HG03565 (cell line): ENCODE measurements at regions not wholly inside any gene's neighbourhood (a gene's known extent, or its start where the extent isn't known, plus 50 kb on each side); places are given as distances from the start of the nearest gene placed in this dataset.
A peak's percentile ranks its signal among the peaks of the same experiment; 100 is the strongest.

ENCODE experiments used
- ATAC-seq: cut with Tn5 transposase; IDR thresholded peaks from one replicate; pipeline ENCODE4 v1.9.1; 2021; ENCODE audit warnings: mild to moderate bottlenecking, moderate library complexity; ENCODE audit not compliant: unreplicated experiment

DNA sequence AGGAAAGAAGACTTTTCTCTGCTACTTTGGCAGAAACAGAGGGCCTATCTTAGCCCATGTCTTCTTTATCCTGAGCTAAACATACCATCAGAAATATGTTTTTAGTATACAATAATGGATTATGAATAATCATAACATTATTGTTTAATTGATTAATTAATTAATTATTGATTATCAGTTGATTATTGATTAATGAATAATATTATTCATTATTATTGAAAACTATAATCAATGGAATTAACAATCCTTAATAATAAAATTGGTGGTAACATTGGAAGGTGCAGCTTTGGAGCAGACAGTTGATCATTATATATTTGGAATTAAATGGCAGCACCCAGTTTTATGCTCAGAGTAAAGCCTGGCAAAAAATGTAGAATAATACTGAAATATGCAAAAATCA lies 655.9 kb upstream of the ARGLU1 start:
- ATAC-seq = no peak

GRCh38 chr13:107222597-107222996 lies 654.7 kb upstream of the ARGLU1 start:
- ATAC-seq = no peak

DNA sequence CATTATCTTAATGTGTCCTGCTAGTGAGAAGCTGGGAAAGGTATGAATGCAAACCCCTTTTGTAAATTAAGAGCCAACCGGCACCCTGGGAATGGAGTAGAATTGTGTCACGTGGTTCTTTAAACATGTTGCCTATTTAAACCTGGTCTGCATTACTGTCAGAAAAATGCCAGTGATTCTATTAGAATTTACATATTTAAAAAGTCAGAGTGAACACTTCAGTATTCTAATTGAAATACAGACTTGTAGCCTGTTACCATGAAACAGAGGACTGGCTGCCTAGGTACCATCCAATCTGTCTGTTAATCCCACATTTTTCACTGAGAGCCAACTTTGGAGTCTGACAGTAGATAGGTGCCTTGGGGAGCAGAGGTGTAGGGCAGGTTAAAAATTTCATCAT lies 652.3 kb upstream of the ARGLU1 start:
- ATAC-seq = no peak

- ATAC-seq = no peak
Observed at GRCh38 chr13:107217251-107217650, 649.3 kb upstream of the ARGLU1 start.

GRCh38 chr13:107216046-107216755 lies 648.3 kb upstream of the ARGLU1 start:
- ATAC-seq = no peak

- peak; percentile 99 for ATAC-seq
Observed at GRCh38 chr13:107211073-107211472, 643.1 kb upstream of the ARGLU1 start.

DNA sequence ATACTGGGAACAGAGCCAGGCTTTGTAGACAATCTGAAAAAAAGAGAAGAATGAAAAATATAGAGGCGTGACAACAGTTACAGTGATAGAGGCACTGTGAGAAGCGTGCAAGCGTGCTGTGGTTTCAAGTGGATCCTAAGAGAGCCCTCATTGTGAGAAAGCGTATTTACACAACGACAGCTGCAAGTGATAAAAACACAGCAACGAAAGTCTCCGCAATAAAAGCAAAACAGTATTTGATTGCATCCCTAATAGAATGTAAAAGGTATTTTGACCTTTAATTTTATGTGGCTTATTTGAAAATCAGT lies 642.7 kb upstream of the ARGLU1 start:
- ATAC-seq = no peak

- no peak for ATAC-seq
Observed at GRCh38 chr13:107209824-107210722, 642.1 kb upstream of the ARGLU1 start.

- ATAC-seq = no peak
Observed at GRCh38 chr13:107208889-107209288, 641.0 kb upstream of the ARGLU1 start.

GRCh38 chr13:107205318-107206104 lies 637.6 kb upstream of the ARGLU1 start:
- ATAC-seq = peak; percentile 96

DNA sequence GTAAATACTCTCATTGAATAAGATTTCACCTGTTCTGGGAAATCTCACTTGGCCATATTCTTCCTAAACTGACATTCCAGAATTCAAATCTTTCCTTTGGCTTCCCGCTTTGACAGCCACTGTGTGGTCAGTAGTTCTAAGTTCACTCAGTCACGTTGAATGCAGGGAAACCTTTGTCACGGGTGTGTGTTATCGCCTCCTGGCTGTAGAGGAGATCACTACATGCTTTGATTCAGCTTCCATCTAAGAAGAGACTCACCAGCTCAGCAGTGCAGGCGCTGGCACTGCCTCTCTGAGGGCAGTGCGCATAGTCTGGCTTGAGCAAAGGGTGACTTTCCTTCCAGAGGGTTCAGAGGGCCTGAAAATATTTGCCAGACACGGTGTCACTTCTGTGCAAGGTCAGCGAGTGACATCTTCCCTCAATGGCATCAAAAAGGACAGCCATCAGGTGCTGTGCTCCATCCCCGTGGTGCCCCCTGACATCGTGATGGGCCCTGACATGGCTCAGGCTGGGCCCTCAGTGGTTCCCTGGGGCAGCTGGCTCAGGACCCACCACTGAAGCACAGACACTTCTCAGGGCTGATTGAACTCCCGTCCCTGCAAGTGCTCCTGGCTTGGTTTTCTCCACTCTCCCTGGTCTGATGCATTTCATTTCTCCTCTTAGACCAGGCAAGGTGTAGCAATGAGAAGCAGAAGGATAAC lies 635.4 kb upstream of the ARGLU1 start:
- peak; percentile 62 for ATAC-seq

GRCh38 chr13:107202371-107203023 lies 634.6 kb upstream of the ARGLU1 start:
- ATAC-seq = no peak

DNA sequence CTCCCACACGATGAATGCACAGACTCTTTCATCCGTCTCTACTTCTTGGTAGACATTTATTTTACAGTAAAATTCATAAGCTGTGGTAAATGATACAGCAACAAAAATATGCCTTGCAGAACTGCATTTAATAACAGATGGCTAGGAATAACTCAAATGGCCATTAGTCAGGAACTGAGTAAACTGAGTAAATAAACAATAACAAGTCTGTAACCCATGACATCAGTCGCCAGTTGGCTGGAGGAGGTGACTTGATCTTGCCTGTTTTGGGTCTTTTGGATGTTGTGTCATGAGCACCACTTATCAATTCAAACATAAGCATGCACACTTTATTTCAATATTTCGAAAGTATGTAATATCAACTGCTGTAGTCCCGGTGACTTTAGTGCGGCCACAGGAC lies 632.6 kb upstream of the ARGLU1 start:
- no peak for ATAC-seq

DNA sequence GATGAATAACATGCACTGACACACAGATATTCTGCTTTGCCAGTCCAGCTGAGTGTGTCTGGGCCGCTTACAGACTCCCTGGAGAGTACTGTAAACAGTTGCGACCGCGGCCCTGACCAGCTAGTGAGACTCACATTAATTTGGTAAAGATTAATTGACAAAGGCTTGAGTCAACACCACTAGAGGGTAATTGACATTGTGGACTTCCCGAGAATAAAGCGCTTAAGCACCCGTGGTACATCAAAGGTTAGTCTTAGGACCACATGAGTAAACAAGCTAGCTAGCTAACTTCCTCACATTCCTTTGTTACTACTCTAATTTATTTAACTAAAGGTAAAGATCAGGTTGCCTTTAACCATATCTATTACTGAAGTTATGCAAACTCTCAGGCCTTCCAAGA lies 624.4 kb upstream of the ARGLU1 start:
- no peak for ATAC-seq

- ATAC-seq = no peak
Observed at GRCh38 chr13:107190065-107190464, 622.1 kb upstream of the ARGLU1 start.

GRCh38 chr13:107185889-107186288 lies 618.0 kb upstream of the ARGLU1 start:
- no peak for ATAC-seq

GRCh38 chr13:107170270-107170931 lies 602.5 kb upstream of the ARGLU1 start:
- ATAC-seq = no peak

GRCh38 chr13:107157271-107157670 lies 589.3 kb upstream of the ARGLU1 start:
- no peak for ATAC-seq

DNA sequence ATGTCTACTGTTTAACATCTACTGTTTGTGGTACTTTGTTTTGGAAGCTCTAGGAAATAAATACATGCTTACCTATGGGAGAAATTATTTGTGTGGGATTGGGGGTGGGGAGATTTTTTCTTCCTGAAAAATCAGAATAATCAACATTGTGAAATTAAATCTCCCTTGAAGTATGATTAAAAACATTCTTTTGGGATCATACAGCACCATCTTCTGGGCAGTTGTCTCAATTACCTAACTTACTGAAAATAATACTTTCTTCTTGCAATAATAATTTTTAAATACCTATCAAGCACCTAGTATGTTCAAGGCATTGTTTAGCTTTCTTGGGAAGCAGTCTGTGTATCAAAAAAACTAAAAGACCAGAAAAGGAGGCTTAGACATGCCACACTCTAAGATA lies 576.5 kb upstream of the ARGLU1 start:
- no peak for ATAC-seq

- no peak for ATAC-seq
Observed at GRCh38 chr13:107141767-107142166, 573.8 kb upstream of the ARGLU1 start.
